H9 (cell line): ENCODE measurements at regions not wholly inside any gene's neighbourhood (a gene's known extent, or its start where the extent isn't known, plus 50 kb on each side); places are given as distances from the start of the nearest gene placed in this dataset.

Source experiments
- DNase-seq: peaks from one replicate; pipeline ENCODE4 v3.0.0-alpha.2; 2017
- H2AFZ ChIP-seq: one replicate; pipeline ENCODE4 v1.6.1; 2013; ENCODE audit warnings: mild to moderate bottlenecking, low read length, control low read depth, moderate library complexity
- H2AK5ac ChIP-seq: 2 replicates; pipeline ENCODE4 v1.6.1; 2013; ENCODE audit warnings: low read length, control low read depth, mixed read lengths; ENCODE audit not compliant: insufficient read length
- H2BK120ac ChIP-seq: one replicate; pipeline ENCODE4 v1.6.1; 2013; ENCODE audit warnings: low read depth, mild to moderate bottlenecking, low read length, control low read depth, inconsistent platforms; ENCODE audit not compliant: poor library complexity, severe bottlenecking
- H2BK12ac ChIP-seq: 2 replicates; pipeline ENCODE4 v1.6.1; 2013; ENCODE audit warnings: low read length, control low read depth, mixed read lengths, low read depth; ENCODE audit not compliant: insufficient read length
- H2BK15ac ChIP-seq: 2 replicates; pipeline ENCODE4 v1.6.1; 2013; ENCODE audit warnings: low read depth, low read length, control low read depth
- H2BK20ac ChIP-seq: one replicate; pipeline ENCODE4 v1.6.1; 2013; ENCODE audit warnings: low read depth, mild to moderate bottlenecking, low read length, control low read depth, inconsistent platforms; ENCODE audit not compliant: poor library complexity, severe bottlenecking
- H2BK5ac ChIP-seq: 2 replicates; pipeline ENCODE4 v1.6.1; 2013; ENCODE audit warnings: low read length, control low read depth, mixed read lengths; ENCODE audit not compliant: insufficient read length
- H3K14ac ChIP-seq: 2 replicates; pipeline ENCODE4 v1.6.1; 2013; ENCODE audit warnings: low read length, control low read depth; ENCODE audit not compliant: insufficient read depth
- H3K18ac ChIP-seq: 2 replicates; pipeline ENCODE4 v1.6.1; 2013; ENCODE audit warnings: low read depth, mild to moderate bottlenecking, mixed read lengths, low read length, control low read depth; ENCODE audit not compliant: insufficient read length
- H3K23ac ChIP-seq: 2 replicates; pipeline ENCODE4 v1.6.1; 2013; ENCODE audit warnings: low read length, control low read depth, mixed read lengths, low read depth; ENCODE audit not compliant: insufficient read length
- H3K23me2 ChIP-seq: 2 replicates; pipeline ENCODE4 v1.6.1; 2013; ENCODE audit warnings: low read depth, mild to moderate bottlenecking, mixed read lengths, low read length, control low read depth; ENCODE audit not compliant: insufficient read length, poor library complexity, severe bottlenecking
- H3K27ac ChIP-seq: 2 replicates; pipeline ENCODE4 v1.5.1; 2013; ENCODE audit warnings: low read length, control low read depth, mixed read lengths, low read depth; ENCODE audit not compliant: insufficient read length
- H3K27me3 ChIP-seq: 2 replicates; pipeline ENCODE4 v1.6.1; 2013; ENCODE audit warnings: low read length, control low read depth, inconsistent platforms; ENCODE audit not compliant: insufficient read depth
- H3K4ac ChIP-seq: 2 replicates; pipeline ENCODE4 v1.6.1; 2013; ENCODE audit warnings: low read depth, mild to moderate bottlenecking, control low read depth, inconsistent platforms, low read length, moderate library complexity
- H3K4me1 ChIP-seq: 2 replicates; pipeline ENCODE4 v1.6.1; 2013; ENCODE audit warnings: low read length, control low read depth, inconsistent platforms; ENCODE audit not compliant: insufficient read depth
- H3K4me2 ChIP-seq: 2 replicates; pipeline ENCODE4 v1.6.1; 2013; ENCODE audit warnings: low read length, control low read depth, mixed read lengths; ENCODE audit not compliant: insufficient read length, insufficient read depth
- H3K56ac ChIP-seq: 2 replicates; pipeline ENCODE4 v1.6.1; 2013; ENCODE audit warnings: low read depth, mild to moderate bottlenecking, mixed read lengths, low read length, control low read depth; ENCODE audit not compliant: insufficient read length
- H3K79me1 ChIP-seq: 2 replicates; pipeline ENCODE4 v1.6.1; 2013; ENCODE audit warnings: low read depth, mild to moderate bottlenecking, moderate library complexity, low read length, control low read depth, inconsistent platforms; ENCODE audit not compliant: insufficient read depth, poor library complexity, severe bottlenecking
- H3K79me2 ChIP-seq: 2 replicates; pipeline ENCODE4 v1.6.1; 2013; ENCODE audit warnings: low read length, control low read depth, inconsistent platforms; ENCODE audit not compliant: insufficient read depth
- H3K9ac ChIP-seq: 2 replicates; pipeline ENCODE4 v1.6.1; 2013; ENCODE audit warnings: low read length, control low read depth, mixed read lengths; ENCODE audit not compliant: insufficient read length; ENCODE audit errors: extremely low read depth
- H3K9me3 ChIP-seq: one replicate; pipeline ENCODE4 v1.6.1; 2013; ENCODE audit warnings: low read depth, low read length, inconsistent platforms; ENCODE audit not compliant: control insufficient read depth
- H3T11ph ChIP-seq: one replicate; pipeline ENCODE4 v1.6.1; 2013; ENCODE audit warnings: mild to moderate bottlenecking, low read length, control low read depth, inconsistent platforms
- H4K20me1 ChIP-seq: one replicate; pipeline ENCODE4 v1.6.1; 2013; ENCODE audit not compliant: control insufficient read depth, insufficient read length, insufficient read depth
- H4K5ac ChIP-seq: 2 replicates; pipeline ENCODE4 v1.6.1; 2013; ENCODE audit warnings: low read depth, mild to moderate bottlenecking, mixed read lengths, low read length, control low read depth; ENCODE audit not compliant: insufficient read length
- H4K8ac ChIP-seq: replicated peaks from 2 replicates; pipeline ENCODE4 v1.6.1; 2013; ENCODE audit warnings: low read length, control low read depth, mixed read lengths, low read depth; ENCODE audit not compliant: insufficient read length
- H4K91ac ChIP-seq: 2 replicates; pipeline ENCODE4 v1.6.1; 2013; ENCODE audit warnings: low read depth, mild to moderate bottlenecking, moderate library complexity, mixed read lengths, low read length, control low read depth; ENCODE audit not compliant: insufficient read length
- H3K27ac Mint-ChIP-seq, 3 experiments: 2 replicates in 2 of 3; 3 replicates in 1 of 3; pipeline ENCODE4 v1.8.0; 2020 to 2021; ENCODE audit warnings: mixed read lengths in 3 of 3, mild to moderate bottlenecking in 1 of 3, moderate library complexity in 1 of 3
- H3K27me3 Mint-ChIP-seq: 2 replicates; pipeline ENCODE4 v1.8.0; 2021; ENCODE audit warnings: low read depth, mild to moderate bottlenecking, moderate library complexity, mixed read lengths
- H3K36me3 Mint-ChIP-seq, 3 experiments: 2 replicates in 2 of 3; 3 replicates in 1 of 3; pipeline ENCODE4 v1.8.0; 2020 to 2021; ENCODE audit warnings: low read depth in 3 of 3, mixed read lengths in 3 of 3; ENCODE audit not compliant: insufficient read depth in 1 of 3
- H3K4me1 Mint-ChIP-seq, 2 experiments: 2 replicates each; pipeline ENCODE4 v1.8.0; 2020; ENCODE audit warnings: mixed read lengths in 2 of 2
- H3K4me3 Mint-ChIP-seq, 2 experiments: 2 replicates in 1 of 2; 3 replicates in 1 of 2; pipeline ENCODE4 v1.8.0; 2020 to 2021; ENCODE audit warnings: mild to moderate bottlenecking in 2 of 2, mixed read lengths in 2 of 2, moderate library complexity in 1 of 2
- H3K9me3 Mint-ChIP-seq, 2 experiments: 2 replicates in 1 of 2; 3 replicates in 1 of 2; pipeline ENCODE4 v1.8.0; 2020; ENCODE audit warnings: mild to moderate bottlenecking in 2 of 2, mixed read lengths in 2 of 2, moderate library complexity in 1 of 2
- WGBS: extraction: QIAGEN DNeasy Blood & Tissue Kit; methylation state at CpG from one replicate; pipeline ENCODE4 v1.1.7; 2013; ENCODE audit warnings: missing lambda C conversion rate, low lambda C conversion rate, mixed read lengths; ENCODE audit not compliant: insufficient read length; ENCODE audit errors: extremely low coverage; 5-methylcytosine and 5-hydroxymethylcytosine counted together
- TF ChIP-seq, protein P1 (sequence below): fragments of 200-600 bp; sonication (generic); conservative IDR thresholded peaks from 3 replicates; pipeline ENCODE4 v1.8.0; 2021; ENCODE audit warnings: antibody characterized with exemption, mild to moderate bottlenecking

DNA sequence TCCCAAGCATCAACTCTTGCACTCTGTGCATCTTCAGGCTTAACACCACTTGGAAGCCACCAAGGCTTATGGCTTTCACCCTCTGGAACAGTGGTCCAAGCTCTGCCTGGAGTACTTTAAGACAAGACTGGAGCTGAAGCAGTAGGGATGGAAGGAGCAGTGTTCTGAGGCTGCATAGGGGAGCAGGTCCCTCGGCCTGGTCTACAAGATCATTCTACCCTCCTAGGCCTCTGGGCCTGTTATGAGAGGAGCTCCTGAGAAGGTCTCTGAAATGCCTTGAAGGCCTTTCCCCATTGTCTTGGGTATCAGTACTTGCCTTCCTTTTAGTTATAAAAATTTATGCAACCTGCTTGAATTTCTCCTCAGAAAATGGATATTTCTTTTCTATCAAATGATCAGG, 286.7 kb downstream of the CPXCR1 start:
- Histone ChIP-seq H3K23me2 (no peaks in the 10 kb centered on the region), H4K91ac (no peak overlapping the region), H2BK15ac (no peak overlapping the region), H3K79me2 (no peaks in the 10 kb centered on the region), H2BK12ac (no peak overlapping the region), H3K9ac (no peak overlapping the region), H4K20me1 (no peaks in the 10 kb centered on the region), H3T11ph (no peak overlapping the region), H3K4me1 (no peaks in the 10 kb centered on the region), H3K4ac (no peak overlapping the region), H3K18ac (no peak overlapping the region), H2BK120ac (no peak overlapping the region), H3K56ac (no peak overlapping the region), H2BK20ac (no peak overlapping the region), H3K27ac (no peak overlapping the region), H4K5ac (no peak overlapping the region), H2BK5ac (no peak overlapping the region), H3K27me3 (no peaks in the 10 kb centered on the region), H2AK5ac (no peak overlapping the region), H3K23ac (no peak overlapping the region), H3K4me2 (no peak overlapping the region), H2AFZ (no peak overlapping the region), H3K79me1 (no peaks in the 10 kb centered on the region), H4K8ac (no peak overlapping the region), H3K14ac (no peak overlapping the region), H3K9me3 (peaks cover 6% of the 10 kb centered on the region)
- Mint-ChIP-seq H3K36me3 (peaks cover 29 to 71% (median 32%) of the 10 kb centered on the region in 3 experiments), H3K27me3 (no peaks in the 10 kb centered on the region; the same call in 1 of the 2 replicates), H3K4me1 (no peaks in the 10 kb centered on the region), H3K27ac (no peak overlapping the region), H3K4me3 (no peak overlapping the region), H3K9me3 (peaks cover 45 to 62% of the 10 kb centered on the region in 2 experiments)
- no CpG with 5 or more reads among the region's 1 CpG for whole genome bisulfite sequencing
- TF ChIP-seq, protein P1, sequence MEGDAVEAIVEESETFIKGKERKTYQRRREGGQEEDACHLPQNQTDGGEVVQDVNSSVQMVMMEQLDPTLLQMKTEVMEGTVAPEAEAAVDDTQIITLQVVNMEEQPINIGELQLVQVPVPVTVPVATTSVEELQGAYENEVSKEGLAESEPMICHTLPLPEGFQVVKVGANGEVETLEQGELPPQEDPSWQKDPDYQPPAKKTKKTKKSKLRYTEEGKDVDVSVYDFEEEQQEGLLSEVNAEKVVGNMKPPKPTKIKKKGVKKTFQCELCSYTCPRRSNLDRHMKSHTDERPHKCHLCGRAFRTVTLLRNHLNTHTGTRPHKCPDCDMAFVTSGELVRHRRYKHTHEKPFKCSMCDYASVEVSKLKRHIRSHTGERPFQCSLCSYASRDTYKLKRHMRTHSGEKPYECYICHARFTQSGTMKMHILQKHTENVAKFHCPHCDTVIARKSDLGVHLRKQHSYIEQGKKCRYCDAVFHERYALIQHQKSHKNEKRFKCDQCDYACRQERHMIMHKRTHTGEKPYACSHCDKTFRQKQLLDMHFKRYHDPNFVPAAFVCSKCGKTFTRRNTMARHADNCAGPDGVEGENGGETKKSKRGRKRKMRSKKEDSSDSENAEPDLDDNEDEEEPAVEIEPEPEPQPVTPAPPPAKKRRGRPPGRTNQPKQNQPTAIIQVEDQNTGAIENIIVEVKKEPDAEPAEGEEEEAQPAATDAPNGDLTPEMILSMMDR = no peak
- no peak for DNase-seq
